ENCODE measurements at regions not wholly inside any gene's neighbourhood (a gene's known extent, or its start where the extent isn't known, plus 50 kb on each side); places are given as distances from the start of the nearest gene placed in this dataset.

DNA sequence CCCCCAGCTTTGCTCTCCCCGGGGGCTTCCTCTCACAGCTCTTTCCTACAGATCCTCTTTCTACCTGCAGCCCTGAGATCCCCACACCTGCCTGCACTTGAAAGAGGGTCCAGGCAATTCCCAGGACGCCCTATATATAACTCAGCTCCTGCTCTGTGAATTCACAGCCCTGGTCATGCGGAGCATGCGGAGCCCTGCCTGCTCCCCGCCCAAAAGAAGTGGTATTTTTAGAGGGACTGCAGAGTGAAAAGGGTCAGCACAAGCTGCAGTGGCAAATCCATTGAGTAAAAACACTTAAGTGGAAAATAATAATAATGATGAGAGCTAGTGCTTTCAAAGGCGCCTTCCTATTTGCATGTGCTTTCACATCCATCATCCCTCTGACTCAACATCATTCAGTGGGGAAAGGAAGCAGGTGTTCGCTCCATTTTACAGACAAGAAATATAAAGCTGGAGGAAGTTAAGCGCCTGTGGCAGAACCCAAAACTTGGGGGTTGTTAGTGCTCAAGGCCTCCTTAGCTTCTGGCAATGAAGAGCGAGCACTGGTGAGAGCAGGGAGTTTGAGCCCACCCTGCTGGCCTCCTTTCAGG, 76.3 kb upstream of the LIPC start:
- Histone ChIP-seq H3K4me1 (no peaks in the 10 kb centered on the region), H3K27me3 (no peaks in the 10 kb centered on the region), H3K27ac (no peak overlapping the region), H3K4me3 (no peak overlapping the region), H3K36me3 (no peaks in the 10 kb centered on the region), H3K9me3 (no peaks in the 10 kb centered on the region)
- 83% methylated on average over 9 of the region's 9 CpGs for WGBS, 2 donors
- no peak for TF ChIP-seq POLR2A (IDR thresholded peaks at IDR 0.05)
- TF ChIP-seq EP300 (IDR thresholded peaks at IDR 0.05) = no peak
- TF ChIP-seq, protein P1, sequence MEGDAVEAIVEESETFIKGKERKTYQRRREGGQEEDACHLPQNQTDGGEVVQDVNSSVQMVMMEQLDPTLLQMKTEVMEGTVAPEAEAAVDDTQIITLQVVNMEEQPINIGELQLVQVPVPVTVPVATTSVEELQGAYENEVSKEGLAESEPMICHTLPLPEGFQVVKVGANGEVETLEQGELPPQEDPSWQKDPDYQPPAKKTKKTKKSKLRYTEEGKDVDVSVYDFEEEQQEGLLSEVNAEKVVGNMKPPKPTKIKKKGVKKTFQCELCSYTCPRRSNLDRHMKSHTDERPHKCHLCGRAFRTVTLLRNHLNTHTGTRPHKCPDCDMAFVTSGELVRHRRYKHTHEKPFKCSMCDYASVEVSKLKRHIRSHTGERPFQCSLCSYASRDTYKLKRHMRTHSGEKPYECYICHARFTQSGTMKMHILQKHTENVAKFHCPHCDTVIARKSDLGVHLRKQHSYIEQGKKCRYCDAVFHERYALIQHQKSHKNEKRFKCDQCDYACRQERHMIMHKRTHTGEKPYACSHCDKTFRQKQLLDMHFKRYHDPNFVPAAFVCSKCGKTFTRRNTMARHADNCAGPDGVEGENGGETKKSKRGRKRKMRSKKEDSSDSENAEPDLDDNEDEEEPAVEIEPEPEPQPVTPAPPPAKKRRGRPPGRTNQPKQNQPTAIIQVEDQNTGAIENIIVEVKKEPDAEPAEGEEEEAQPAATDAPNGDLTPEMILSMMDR (IDR thresholded peaks at IDR 0.05) = no peak
- DNase-seq (ENCODE audit: low spot score in 2 of 2) = no peak

DNA sequence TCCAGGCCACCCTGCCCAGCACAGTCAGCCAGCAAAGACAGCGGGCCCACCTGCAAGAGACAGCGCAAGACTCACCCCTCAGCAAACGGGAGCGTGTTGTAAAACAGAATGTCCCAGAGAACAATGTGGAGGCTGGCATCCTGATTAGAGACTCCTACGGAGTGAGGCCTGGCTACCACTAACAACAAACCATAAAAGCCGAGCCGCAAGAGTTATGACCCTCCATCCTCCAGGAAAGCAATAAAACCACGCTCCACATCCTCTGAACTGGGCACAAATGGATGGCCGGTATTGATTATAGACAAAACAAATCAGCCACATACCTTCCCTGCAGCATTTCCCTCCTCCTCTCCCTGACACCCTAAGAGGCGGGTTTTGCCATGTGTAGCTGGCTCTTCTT, 75.8 kb upstream of the LIPC start:
- TF ChIP-seq, protein P1 (IDR thresholded peaks at IDR 0.05) = no peak
- TF ChIP-seq EP300 (IDR thresholded peaks at IDR 0.05) (no peak), POLR2A (IDR thresholded peaks at IDR 0.05) (no peak)
- H3K27ac ChIP-seq = no peak overlapping the region
- no peak overlapping the region for H3K4me3 ChIP-seq
- H3K27me3 ChIP-seq = no peaks in the 10 kb centered on the region
- no peaks in the 10 kb centered on the region for H3K9me3 ChIP-seq
- DNase-seq (ENCODE audit: low spot score in 2 of 2) = no peak
- 72 to 76% methylated on average over 10 of the region's 10 CpGs for WGBS, 2 donors
- H3K4me1 ChIP-seq = no peaks in the 10 kb centered on the region
- no peaks in the 10 kb centered on the region for H3K36me3 ChIP-seq

DNA sequence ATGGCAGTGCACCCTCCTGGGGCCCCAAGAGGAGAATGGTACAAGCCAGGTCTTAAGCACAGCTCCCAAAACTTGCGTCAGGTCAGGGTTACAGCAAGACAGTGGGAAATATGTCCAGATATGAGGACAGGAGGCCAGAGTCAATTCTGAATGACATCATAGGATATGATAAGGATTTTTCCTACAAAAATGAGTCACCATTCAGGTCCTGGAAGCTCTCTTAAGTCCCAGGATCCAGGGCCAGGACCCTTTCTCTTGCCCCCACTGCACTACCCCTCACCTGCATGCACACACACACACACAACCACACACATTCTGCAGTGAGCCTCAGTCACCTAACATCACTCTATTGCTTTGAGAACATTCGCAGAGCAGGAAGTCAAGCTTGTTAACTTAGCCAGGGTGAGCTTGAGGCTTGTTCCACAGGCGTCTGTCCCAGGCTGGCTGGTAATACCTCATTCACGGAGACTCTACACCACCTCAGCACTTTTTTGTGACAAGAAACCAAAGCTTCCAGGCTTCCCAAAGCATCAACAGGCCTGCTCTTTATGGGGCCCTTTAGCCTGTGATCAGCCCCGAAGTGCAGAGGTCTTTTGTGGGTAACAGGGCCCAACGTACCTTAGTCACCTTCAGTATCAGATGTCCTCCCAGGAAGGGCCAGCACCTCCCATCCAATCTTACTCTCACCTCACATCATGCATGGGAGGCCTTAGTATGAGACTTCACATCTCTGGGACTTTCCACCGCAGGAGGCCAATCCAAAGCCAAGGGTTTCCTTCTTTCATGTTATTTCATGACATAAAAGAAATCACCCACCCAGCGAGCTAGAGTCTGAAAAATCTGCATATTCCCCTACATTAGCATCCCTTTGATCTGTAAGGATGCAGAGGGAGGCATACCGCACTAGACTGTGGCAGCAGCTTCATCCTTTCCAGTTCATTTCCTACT, 74.0 kb upstream of the LIPC start:
- H3K36me3 ChIP-seq = no peaks in the 10 kb centered on the region
- H3K27me3 ChIP-seq = no peaks in the 10 kb centered on the region
- WGBS, 2 donors = 83 to 90% methylated on average over 9 of the region's 9 CpGs
- peaks cover 0 to 12% (median 0%) of the 10 kb centered on the region in 4 donors for H3K4me1 ChIP-seq
- TF ChIP-seq POLR2A (IDR thresholded peaks at IDR 0.05) (no peak), EP300 (IDR thresholded peaks at IDR 0.05) (no peak)
- TF ChIP-seq, protein P1 (IDR thresholded peaks at IDR 0.05) = no peak
- H3K4me3 ChIP-seq = no peak overlapping the region
- DNase-seq (ENCODE audit: low spot score in 2 of 2) = no peak
- H3K9me3 ChIP-seq = no peaks in the 10 kb centered on the region
- H3K27ac ChIP-seq = no peak overlapping the region

DNA sequence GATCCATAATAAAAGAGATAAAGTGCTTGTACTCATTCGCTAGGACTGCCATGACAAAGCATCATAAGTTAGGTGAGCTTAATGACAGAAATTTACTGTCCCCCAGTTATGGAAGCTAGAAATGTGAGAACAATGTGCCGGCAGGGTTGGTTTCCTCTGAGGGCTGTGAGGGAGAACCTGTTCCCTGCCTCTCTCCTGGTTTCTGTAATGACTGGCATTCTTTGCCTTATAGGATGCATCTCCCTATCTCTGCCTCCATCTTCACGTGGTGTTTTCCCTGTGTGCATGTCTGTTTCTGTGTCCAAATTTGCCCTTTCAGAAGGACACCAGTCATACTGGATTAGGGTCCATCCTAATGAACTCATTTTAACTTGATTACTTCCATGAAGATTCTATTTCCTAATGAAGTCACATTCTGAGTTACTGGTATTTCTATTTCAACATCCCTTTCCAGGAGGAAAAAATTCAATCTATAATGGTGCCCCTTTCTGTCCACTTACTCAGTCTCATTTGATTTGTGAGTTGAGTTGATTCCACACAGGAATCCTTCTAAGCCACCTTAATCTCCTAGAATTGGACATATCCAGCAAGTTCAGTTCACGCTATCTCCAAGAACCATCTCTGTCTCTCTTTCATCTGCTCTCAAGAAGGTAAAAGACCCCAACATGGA, 71.2 kb upstream of the LIPC start:
- Histone ChIP-seq H3K27me3 (no peaks in the 10 kb centered on the region), H3K4me1 (peaks cover 0 to 17% (median 0%) of the 10 kb centered on the region in 4 donors), H3K9me3 (peaks cover 0 to 11% (median 0%) of the 10 kb centered on the region in 4 donors), H3K4me3 (no peak overlapping the region), H3K36me3 (no peaks in the 10 kb centered on the region), H3K27ac (no peak overlapping the region)
- DNase-seq (ENCODE audit: low spot score in 2 of 2) = no peak
- TF ChIP-seq, protein P1 (IDR thresholded peaks at IDR 0.05) = no peak
- TF ChIP-seq POLR2A (IDR thresholded peaks at IDR 0.05) (no peak), EP300 (IDR thresholded peaks at IDR 0.05) (no peak)
- WGBS, 2 donors = 87 to 90% methylated on average over 4 of the region's 4 CpGs
